ENCODE measurements at regions not wholly inside any gene's neighbourhood (a gene's known extent, or its start where the extent isn't known, plus 50 kb on each side); places are given as distances from the start of the nearest gene placed in this dataset.

GRCh38 chr14:57943541-57943940 is 77.6 kb upstream of the SLC35F4 start:
- Histone ChIP-seq H3K9me3 (no peaks in the 10 kb centered on the region), H3K36me3 (no peaks in the 10 kb centered on the region), H3K27me3 (no peaks in the 10 kb centered on the region), H3K4me1 (peaks cover 25% of the 10 kb centered on the region), H3K27ac (no peak overlapping the region), H4K20me1 (no peaks in the 10 kb centered on the region), H3K9ac (no peak overlapping the region), H3K4me3 (no peak overlapping the region), H3K4me2 (peak overlapping the region; percentile 56)
- no peak for TF ChIP-seq Cebpa-rat (IDR thresholded peaks at IDR 0.05)

- Histone ChIP-seq H3K4me1 (peaks cover 26% of the 10 kb centered on the region), H3K4me2 (peak overlapping the region; percentile 56), H3K9me3 (no peaks in the 10 kb centered on the region), H3K27me3 (no peaks in the 10 kb centered on the region), H3K9ac (no peak overlapping the region), H4K20me1 (no peaks in the 10 kb centered on the region), H3K4me3 (no peak overlapping the region), H3K36me3 (no peaks in the 10 kb centered on the region), H3K27ac (no peak overlapping the region)
- no peak for TF ChIP-seq Cebpa-rat (IDR thresholded peaks at IDR 0.05)
Measured at GRCh38 chr14:57943038-57943437, 77.1 kb upstream of the SLC35F4 start.

GRCh38 chr14:57939084-57939483 is 73.2 kb upstream of the SLC35F4 start:
- TF ChIP-seq Cebpa-rat (IDR thresholded peaks at IDR 0.05) = no peak
- Histone ChIP-seq H3K9me3 (no peaks in the 10 kb centered on the region), H3K4me2 (peak overlapping the region; percentile 42), H3K27me3 (no peaks in the 10 kb centered on the region), H3K9ac (no peak overlapping the region), H3K4me3 (no peak overlapping the region), H3K4me1 (peaks cover 26% of the 10 kb centered on the region), H3K27ac (no peak overlapping the region), H3K36me3 (no peaks in the 10 kb centered on the region), H4K20me1 (no peaks in the 10 kb centered on the region)

GRCh38 chr14:57938533-57938932 is 72.6 kb upstream of the SLC35F4 start:
- H3K27ac ChIP-seq = no peak overlapping the region
- TF ChIP-seq Cebpa-rat (IDR thresholded peaks at IDR 0.05) = no peak
- H3K9me3 ChIP-seq = no peaks in the 10 kb centered on the region
- H3K4me1 ChIP-seq = peaks cover 21% of the 10 kb centered on the region
- H3K27me3 ChIP-seq = no peaks in the 10 kb centered on the region
- H3K36me3 ChIP-seq = no peaks in the 10 kb centered on the region
- no peaks in the 10 kb centered on the region for H4K20me1 ChIP-seq
- no peak overlapping the region for H3K4me3 ChIP-seq
- H3K4me2 ChIP-seq = peak overlapping the region; percentile 42
- H3K9ac ChIP-seq = no peak overlapping the region

GRCh38 chr14:57937676-57938075 is 71.8 kb upstream of the SLC35F4 start:
- Histone ChIP-seq H3K9me3 (no peaks in the 10 kb centered on the region), H3K27me3 (no peaks in the 10 kb centered on the region), H3K27ac (no peak overlapping the region), H3K4me1 (peaks cover 21% of the 10 kb centered on the region), H3K4me2 (no peak overlapping the region), H3K9ac (no peak overlapping the region), H3K4me3 (no peak overlapping the region), H4K20me1 (no peaks in the 10 kb centered on the region), H3K36me3 (no peaks in the 10 kb centered on the region)
- no peak for TF ChIP-seq Cebpa-rat (IDR thresholded peaks at IDR 0.05)

- TF ChIP-seq Cebpa-rat (IDR thresholded peaks at IDR 0.05) = no peak
- no peak overlapping the region for H3K9ac ChIP-seq
Measured at GRCh38 chr14:57933349-57933748, 67.5 kb upstream of the SLC35F4 start.

GRCh38 chr14:57930241-57930975 is 64.5 kb upstream of the SLC35F4 start:
- Histone ChIP-seq H3K9me3 (peaks cover 20% of the 10 kb centered on the region), H3K4me2 (peak overlapping the region; percentile 71), H3K9ac (no peak overlapping the region), H3K4me1 (peaks cover 65% of the 10 kb centered on the region), H3K27ac (peak overlapping the region; percentile 89), H3K36me3 (no peaks in the 10 kb centered on the region), H4K20me1 (no peaks in the 10 kb centered on the region), H3K4me3 (no peak overlapping the region), H3K27me3 (no peaks in the 10 kb centered on the region)
- no peak for TF ChIP-seq Cebpa-rat (IDR thresholded peaks at IDR 0.05)

More at GRCh38 chr14:57933349-57933748, 67.5 kb upstream of the SLC35F4 start:
- no peak overlapping the region for H3K4me3 ChIP-seq
- H3K36me3 ChIP-seq = no peaks in the 10 kb centered on the region
- peaks cover 49% of the 10 kb centered on the region for H3K4me1 ChIP-seq
- no peaks in the 10 kb centered on the region for H3K27me3 ChIP-seq
- no peaks in the 10 kb centered on the region for H4K20me1 ChIP-seq
- H3K9me3 ChIP-seq = no peaks in the 10 kb centered on the region
- no peak overlapping the region for H3K27ac ChIP-seq
- H3K4me2 ChIP-seq = 0 out of 2 replicates have a peak overlapping the region, but pooled peaks have one; percentile 15

GRCh38 chr14:57928732-57929131 is 62.8 kb upstream of the SLC35F4 start:
- Histone ChIP-seq H3K4me2 (peak overlapping the region; percentile 71), H4K20me1 (no peaks in the 10 kb centered on the region), H3K9ac (peak overlapping the region; percentile 41; the same call in 1 of the 2 replicates), H3K4me1 (peaks cover 65% of the 10 kb centered on the region), H3K9me3 (peaks cover 34% of the 10 kb centered on the region), H3K27ac (peak overlapping the region; percentile 89), H3K4me3 (no peak overlapping the region), H3K36me3 (no peaks in the 10 kb centered on the region), H3K27me3 (no peaks in the 10 kb centered on the region)
- no peak for TF ChIP-seq Cebpa-rat (IDR thresholded peaks at IDR 0.05)

- Histone ChIP-seq H3K9ac (no peak overlapping the region), H3K4me2 (no peak overlapping the region), H3K4me1 (no peaks in the 10 kb centered on the region), H3K36me3 (no peaks in the 10 kb centered on the region), H4K20me1 (no peaks in the 10 kb centered on the region), H3K9me3 (peaks cover 33% of the 10 kb centered on the region), H3K27ac (no peak overlapping the region), H3K4me3 (no peak overlapping the region), H3K27me3 (no peaks in the 10 kb centered on the region)
- no peak for TF ChIP-seq Cebpa-rat (IDR thresholded peaks at IDR 0.05)
Measured at GRCh38 chr14:57921377-57921776, 55.5 kb upstream of the SLC35F4 start.

- Histone ChIP-seq H3K9me3 (peaks cover 11% of the 10 kb centered on the region), H3K4me2 (no peak overlapping the region), H3K27me3 (no peaks in the 10 kb centered on the region), H3K27ac (no peak overlapping the region), H4K20me1 (no peaks in the 10 kb centered on the region), H3K4me3 (no peak overlapping the region), H3K36me3 (no peaks in the 10 kb centered on the region), H3K9ac (no peak overlapping the region), H3K4me1 (no peaks in the 10 kb centered on the region)
- TF ChIP-seq Cebpa-rat (IDR thresholded peaks at IDR 0.05) = no peak
Measured at GRCh38 chr14:57918791-57919190, 52.9 kb upstream of the SLC35F4 start.
